22Rv1 (cell line): ENCODE measurements at regions not wholly inside any gene's neighbourhood (a gene's known extent, or its start where the extent isn't known, plus 50 kb on each side); places are given as distances from the start of the nearest gene placed in this dataset.

Experiments used
- CTCF ChIP-seq: fragments of 450-650 bp; IDR thresholded peaks from 2 replicates; pipeline ENCODE4 v1.5.1; 2017; ENCODE audit warnings: mild to moderate bottlenecking
- ZFX ChIP-seq: fragments of 450-650 bp; IDR thresholded peaks from 2 replicates; pipeline ENCODE4 v1.6.1; 2017; ENCODE audit warnings: antibody characterized with exemption, borderline replicate concordance

- no peak for TF ChIP-seq CTCF
- no peak for TF ChIP-seq ZFX
Measured at GRCh38 chr6:21404577-21404976, 189.0 kb upstream of the SOX4 start.
